Fibroblast of mammary gland (primary cell): ENCODE measurements at regions not wholly inside any gene's neighbourhood (a gene's known extent, or its start where the extent isn't known, plus 50 kb on each side); places are given as distances from the start of the nearest gene placed in this dataset.

Source experiments
- DNase-seq: peaks from one replicate; pipeline ENCODE4 v3.0.0-alpha.2; 2010; ENCODE audit warnings: low read depth
- H3K4me3 ChIP-seq: 2 replicates; pipeline ENCODE4 v1.5.1; 2011; ENCODE audit warnings: low read depth, mild to moderate bottlenecking, low read length, moderate library complexity; ENCODE audit not compliant: control insufficient read depth
- TF ChIP-seq, protein P1 (sequence below): conservative IDR thresholded peaks from 2 replicates; pipeline ENCODE4 v1.5.1; 2011; ENCODE audit warnings: low read depth, low read length, inconsistent platforms; ENCODE audit not compliant: control insufficient read depth, insufficient read depth

DNA sequence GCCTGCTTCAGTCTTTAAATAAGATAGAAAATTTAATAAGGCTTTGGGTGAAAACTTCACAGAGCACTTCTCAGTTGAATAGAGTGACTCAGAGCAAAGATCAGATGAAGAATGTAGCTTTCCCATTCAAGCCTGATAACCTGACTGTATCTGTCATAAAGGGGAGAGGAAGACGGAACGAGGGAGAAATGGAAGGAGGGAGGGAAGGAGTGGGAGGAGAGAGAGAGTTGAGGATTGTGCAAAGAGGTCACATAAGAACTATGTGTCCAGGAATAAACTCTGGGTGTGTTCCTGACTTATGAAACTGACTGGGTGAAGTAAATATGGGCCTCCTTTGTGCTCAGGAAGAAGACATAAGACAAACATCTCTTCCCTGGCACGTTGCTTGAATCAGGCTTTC is 385.5 kb downstream of the LPIN1 start:
- peak; percentile 44 for DNase-seq
- no peak overlapping the region for H3K4me3 ChIP-seq
- TF ChIP-seq, protein P1, sequence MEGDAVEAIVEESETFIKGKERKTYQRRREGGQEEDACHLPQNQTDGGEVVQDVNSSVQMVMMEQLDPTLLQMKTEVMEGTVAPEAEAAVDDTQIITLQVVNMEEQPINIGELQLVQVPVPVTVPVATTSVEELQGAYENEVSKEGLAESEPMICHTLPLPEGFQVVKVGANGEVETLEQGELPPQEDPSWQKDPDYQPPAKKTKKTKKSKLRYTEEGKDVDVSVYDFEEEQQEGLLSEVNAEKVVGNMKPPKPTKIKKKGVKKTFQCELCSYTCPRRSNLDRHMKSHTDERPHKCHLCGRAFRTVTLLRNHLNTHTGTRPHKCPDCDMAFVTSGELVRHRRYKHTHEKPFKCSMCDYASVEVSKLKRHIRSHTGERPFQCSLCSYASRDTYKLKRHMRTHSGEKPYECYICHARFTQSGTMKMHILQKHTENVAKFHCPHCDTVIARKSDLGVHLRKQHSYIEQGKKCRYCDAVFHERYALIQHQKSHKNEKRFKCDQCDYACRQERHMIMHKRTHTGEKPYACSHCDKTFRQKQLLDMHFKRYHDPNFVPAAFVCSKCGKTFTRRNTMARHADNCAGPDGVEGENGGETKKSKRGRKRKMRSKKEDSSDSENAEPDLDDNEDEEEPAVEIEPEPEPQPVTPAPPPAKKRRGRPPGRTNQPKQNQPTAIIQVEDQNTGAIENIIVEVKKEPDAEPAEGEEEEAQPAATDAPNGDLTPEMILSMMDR = no peak

GRCh38 chr2:12141618-12142258 is 395.3 kb downstream of the LPIN1 start:
- no peak for DNase-seq

DNA sequence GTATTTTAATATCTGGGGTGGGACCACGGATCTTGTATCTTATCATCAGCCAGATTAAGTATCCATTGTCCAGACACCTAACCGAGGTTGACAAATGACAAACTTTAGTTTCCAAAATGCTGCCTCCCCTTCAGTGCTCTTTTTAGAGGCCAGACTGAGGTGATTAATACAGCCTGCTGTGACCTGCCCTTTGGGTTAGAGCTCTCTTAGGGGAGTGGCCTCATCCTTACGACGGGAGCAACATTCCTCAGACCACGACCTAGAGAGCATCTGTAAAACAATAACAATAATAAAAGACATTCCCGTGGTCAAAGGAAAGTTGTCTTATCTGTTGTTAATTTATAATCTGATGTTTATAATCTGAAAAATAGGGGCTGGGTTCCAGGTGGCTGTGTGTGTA is 405.3 kb downstream of the LPIN1 start:
- TF ChIP-seq, protein P1 = no peak

More at GRCh38 chr2:12141618-12142258, 395.3 kb downstream of the LPIN1 start:
- H3K4me3 ChIP-seq = no peak overlapping the region
- TF ChIP-seq, protein P1 = no peak

DNA sequence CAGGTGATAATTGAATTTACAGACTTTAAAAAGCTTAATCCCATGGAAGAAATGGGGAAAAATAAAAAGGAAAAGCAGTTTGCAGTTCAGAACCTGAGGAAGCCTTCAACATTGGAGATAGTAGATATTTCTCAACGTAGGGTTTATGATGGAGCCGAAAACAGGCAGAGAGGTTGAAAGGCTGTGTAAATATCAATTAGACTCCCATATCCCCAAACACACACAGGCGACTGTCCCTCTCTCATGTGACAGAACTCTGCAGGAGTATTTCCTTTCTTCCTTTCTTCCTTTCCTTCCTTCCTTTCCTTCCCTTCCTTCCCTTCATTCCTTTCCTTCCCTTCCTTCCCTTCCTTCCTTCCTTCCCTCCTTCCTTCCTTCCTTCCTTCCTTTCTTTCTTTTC is 406.5 kb downstream of the LPIN1 start:
- TF ChIP-seq, protein P1 = no peak
- no peak overlapping the region for H3K4me3 ChIP-seq
- DNase-seq = no peak

More for the DNA sequence above, 405.3 kb downstream of the LPIN1 start:
- no peak for DNase-seq
- no peak overlapping the region for H3K4me3 ChIP-seq

GRCh38 chr2:12155303-12156051 is 409.0 kb downstream of the LPIN1 start:
- DNase-seq = peak; percentile 86
- TF ChIP-seq, protein P1 = no peak

GRCh38 chr2:12156349-12156748 is 409.9 kb downstream of the LPIN1 start:
- DNase-seq = no peak
- TF ChIP-seq, protein P1 = no peak
- no peak overlapping the region for H3K4me3 ChIP-seq

More at GRCh38 chr2:12155303-12156051, 409.0 kb downstream of the LPIN1 start:
- H3K4me3 ChIP-seq = no peak overlapping the region
